Muscle layer of duodenum (tissue), 2 donors: ENCODE measurements at regions not wholly inside any gene's neighbourhood (a gene's known extent, or its start where the extent isn't known, plus 50 kb on each side); places are given as distances from the start of the nearest gene placed in this dataset.

Experiments
- H3K27ac ChIP-seq: one replicate; pipeline ENCODE4 v1.7.0; 2013; ENCODE audit warnings: mild to moderate bottlenecking, low read length
- H3K27me3 ChIP-seq: one replicate; pipeline ENCODE4 v1.7.0; 2013; ENCODE audit warnings: low read depth, mild to moderate bottlenecking, control low read depth, low read length
- H3K36me3 ChIP-seq, 2 donors: one replicate each; pipeline ENCODE4 v1.7.0; 2013; ENCODE audit warnings: low read length in 2 of 2, control low read depth in 1 of 2, mild to moderate bottlenecking in 1 of 2; ENCODE audit not compliant: insufficient read depth in 2 of 2, control insufficient read depth in 1 of 2
- H3K4me1 ChIP-seq, 2 donors: one replicate each; pipeline ENCODE4 v1.7.0; 2013; ENCODE audit warnings: low read length in 2 of 2, mild to moderate bottlenecking in 2 of 2, control low read depth in 1 of 2, moderate library complexity in 1 of 2; ENCODE audit not compliant: insufficient read depth in 2 of 2, control insufficient read depth in 1 of 2
- H3K4me3 ChIP-seq, 2 donors: one replicate each; pipeline ENCODE4 v1.7.0; 2013; ENCODE audit warnings: low read length in 2 of 2, low read depth in 1 of 2, mild to moderate bottlenecking in 1 of 2
- H3K9me3 ChIP-seq, 2 donors: one replicate each; pipeline ENCODE4 v1.7.0; 2013; ENCODE audit warnings: low read length in 2 of 2, control low read depth in 1 of 2, mild to moderate bottlenecking in 1 of 2; ENCODE audit not compliant: control insufficient read depth in 1 of 2
- donor health status: healthy.

DNA sequence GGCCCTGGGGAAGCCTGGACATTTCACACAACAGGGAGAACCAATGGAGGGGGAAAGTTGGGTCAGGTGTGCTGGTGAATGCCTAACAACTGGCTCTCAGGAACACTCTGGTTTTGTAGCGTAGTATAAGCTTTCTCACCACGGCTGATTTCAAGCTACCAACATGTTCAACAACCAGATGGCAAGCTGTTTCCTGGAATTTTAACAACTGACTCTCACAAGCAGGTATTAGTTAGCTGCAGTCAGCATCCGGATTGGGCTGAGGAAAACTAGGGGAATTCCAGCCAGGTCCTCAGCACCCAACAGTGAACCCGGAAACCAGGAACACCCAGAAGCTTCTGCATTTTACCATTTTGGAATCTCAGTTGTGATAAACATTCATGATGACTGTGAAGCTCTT is 162.3 kb upstream of the CAMK1G start:
- Histone ChIP-seq H3K4me3 (no peak overlapping the region), H3K4me1 (no peaks in the 10 kb centered on the region), H3K9me3 (no peaks in the 10 kb centered on the region), H3K36me3 (no peaks in the 10 kb centered on the region), H3K27me3 (no peaks in the 10 kb centered on the region), H3K27ac (no peak overlapping the region)

- H3K27ac ChIP-seq = no peak overlapping the region
- no peaks in the 10 kb centered on the region for H3K9me3 ChIP-seq
- no peaks in the 10 kb centered on the region for H3K27me3 ChIP-seq
- no peaks in the 10 kb centered on the region for H3K36me3 ChIP-seq
- no peaks in the 10 kb centered on the region for H3K4me1 ChIP-seq
- no peak overlapping the region for H3K4me3 ChIP-seq
Observed at GRCh38 chr1:209421978-209422680, 161.4 kb upstream of the CAMK1G start.

GRCh38 chr1:209425959-209426358 is 157.6 kb upstream of the CAMK1G start:
- Histone ChIP-seq H3K36me3 (no peaks in the 10 kb centered on the region), H3K27me3 (no peaks in the 10 kb centered on the region)

DNA sequence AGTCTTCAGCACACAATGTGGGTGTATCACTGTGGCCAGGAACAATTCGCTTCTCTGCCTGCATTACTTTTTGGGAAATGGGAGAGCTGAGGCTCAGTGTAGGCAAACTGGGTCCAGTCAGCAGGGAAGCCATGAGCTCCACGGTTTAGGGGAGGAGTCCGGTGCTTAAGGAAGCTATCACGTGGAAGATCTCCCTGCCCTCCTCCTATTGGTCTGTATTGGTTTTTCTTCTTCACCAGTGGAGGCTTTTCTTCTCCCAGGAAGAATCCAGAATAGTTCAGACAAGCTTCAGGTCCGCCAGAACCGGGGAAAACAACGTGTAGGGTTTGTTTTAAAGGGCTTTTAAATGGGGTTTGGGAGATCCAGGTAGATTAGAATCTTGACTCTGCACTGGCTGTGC is 156.2 kb upstream of the CAMK1G start:
- Histone ChIP-seq H3K4me1 (no peaks in the 10 kb centered on the region), H3K36me3 (no peaks in the 10 kb centered on the region), H3K4me3 (no peak overlapping the region), H3K9me3 (no peaks in the 10 kb centered on the region), H3K27ac (no peak overlapping the region), H3K27me3 (no peaks in the 10 kb centered on the region)

More at GRCh38 chr1:209425959-209426358, 157.6 kb upstream of the CAMK1G start:
- Histone ChIP-seq H3K27ac (no peak overlapping the region), H3K4me3 (no peak overlapping the region), H3K9me3 (no peaks in the 10 kb centered on the region), H3K4me1 (no peaks in the 10 kb centered on the region)

- Histone ChIP-seq H3K36me3 (no peaks in the 10 kb centered on the region), H3K4me1 (no peaks in the 10 kb centered on the region), H3K4me3 (no peak overlapping the region), H3K27me3 (no peaks in the 10 kb centered on the region), H3K27ac (no peak overlapping the region), H3K9me3 (no peaks in the 10 kb centered on the region)
Observed at GRCh38 chr1:209427811-209428210, 155.7 kb upstream of the CAMK1G start.

DNA sequence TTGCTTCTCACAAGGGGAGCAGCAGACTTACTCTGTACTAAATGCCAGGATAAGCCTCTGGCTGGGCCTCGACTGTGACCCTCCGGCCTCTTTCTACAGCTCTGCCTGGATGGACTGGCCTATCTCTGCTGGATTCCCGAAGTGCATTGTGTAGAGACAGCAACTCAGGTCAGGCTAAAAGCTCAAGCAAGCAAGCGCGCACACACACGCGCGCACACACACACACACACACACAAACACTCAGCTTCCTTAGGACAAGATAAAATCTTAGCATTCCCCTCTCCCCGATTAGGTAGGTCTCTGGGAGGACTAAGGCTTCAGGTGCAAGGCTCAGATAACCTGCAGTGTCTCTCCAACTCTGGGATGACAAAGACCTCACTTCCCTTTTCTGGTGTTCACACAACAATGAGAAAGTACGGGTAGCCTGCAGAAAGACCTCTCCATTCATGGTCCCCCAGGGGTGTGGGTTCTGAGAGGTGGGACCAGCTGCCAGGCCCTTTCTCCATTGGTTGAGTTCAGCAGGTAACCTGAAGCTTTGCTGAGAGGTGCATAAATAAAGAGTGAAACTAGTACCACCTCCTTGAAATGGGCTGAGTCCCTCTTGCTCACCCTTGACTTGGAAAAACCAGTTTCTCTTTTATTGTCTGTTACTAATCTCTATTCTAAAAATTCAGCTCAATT is 155.1 kb upstream of the CAMK1G start:
- H3K4me3 ChIP-seq = no peak overlapping the region
- no peaks in the 10 kb centered on the region for H3K27me3 ChIP-seq
- no peaks in the 10 kb centered on the region for H3K4me1 ChIP-seq
- H3K36me3 ChIP-seq = no peaks in the 10 kb centered on the region
- no peaks in the 10 kb centered on the region for H3K9me3 ChIP-seq
- H3K27ac ChIP-seq = no peak overlapping the region

GRCh38 chr1:209429611-209430010 is 153.9 kb upstream of the CAMK1G start:
- H3K4me1 ChIP-seq = no peaks in the 10 kb centered on the region

DNA sequence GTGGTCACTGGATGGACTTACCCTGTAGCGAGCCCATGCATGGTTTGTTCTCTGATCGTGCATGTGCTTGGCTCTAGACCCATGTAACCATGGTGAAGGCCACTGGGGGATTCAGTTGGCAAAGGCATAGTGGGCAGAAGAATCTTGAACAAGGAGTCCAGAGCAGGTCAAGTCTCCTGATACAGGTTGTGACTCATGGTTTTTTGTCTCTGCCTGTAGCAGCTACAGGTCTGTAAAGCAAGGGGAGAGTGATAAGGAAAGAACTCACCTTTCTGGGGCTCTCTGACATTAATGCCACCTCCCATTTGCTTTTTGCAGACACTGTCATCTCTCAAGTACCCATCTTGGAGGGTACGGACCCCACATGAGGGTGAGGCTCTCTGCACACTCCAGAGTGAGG is 153.4 kb upstream of the CAMK1G start:
- no peaks in the 10 kb centered on the region for H3K36me3 ChIP-seq
- H3K27me3 ChIP-seq = no peaks in the 10 kb centered on the region
- H3K4me1 ChIP-seq = no peaks in the 10 kb centered on the region
- no peak overlapping the region for H3K4me3 ChIP-seq
- H3K9me3 ChIP-seq = no peaks in the 10 kb centered on the region
- H3K27ac ChIP-seq = no peak overlapping the region

More at GRCh38 chr1:209429611-209430010, 153.9 kb upstream of the CAMK1G start:
- no peak overlapping the region for H3K27ac ChIP-seq
- H3K36me3 ChIP-seq = no peaks in the 10 kb centered on the region
- no peaks in the 10 kb centered on the region for H3K9me3 ChIP-seq
- no peak overlapping the region for H3K4me3 ChIP-seq
- no peaks in the 10 kb centered on the region for H3K27me3 ChIP-seq

DNA sequence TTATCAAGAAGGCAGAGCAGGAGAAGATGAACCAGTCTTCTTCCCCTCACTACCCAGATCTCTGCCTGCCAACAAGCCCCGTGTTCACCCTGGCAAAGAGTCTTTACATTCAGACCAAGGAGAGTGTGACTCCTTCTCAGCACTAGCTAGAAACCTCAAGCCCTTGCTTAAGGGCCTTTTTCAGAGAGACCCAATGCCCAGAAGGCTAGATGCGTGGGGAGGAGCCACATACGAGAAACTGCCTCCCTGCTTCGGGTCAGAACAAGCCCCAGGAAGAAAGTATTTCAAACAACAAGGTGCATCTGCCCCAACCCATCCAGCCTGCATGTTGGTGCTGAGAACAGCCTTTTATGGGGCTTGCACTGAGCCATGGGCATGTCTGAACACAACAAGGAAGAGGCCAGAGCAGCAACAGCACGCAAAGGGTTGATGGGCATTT is 152.7 kb upstream of the CAMK1G start:
- Histone ChIP-seq H3K27me3 (no peaks in the 10 kb centered on the region), H3K36me3 (no peaks in the 10 kb centered on the region), H3K4me1 (no peaks in the 10 kb centered on the region), H3K27ac (no peak overlapping the region), H3K4me3 (no peak overlapping the region), H3K9me3 (no peaks in the 10 kb centered on the region)

DNA sequence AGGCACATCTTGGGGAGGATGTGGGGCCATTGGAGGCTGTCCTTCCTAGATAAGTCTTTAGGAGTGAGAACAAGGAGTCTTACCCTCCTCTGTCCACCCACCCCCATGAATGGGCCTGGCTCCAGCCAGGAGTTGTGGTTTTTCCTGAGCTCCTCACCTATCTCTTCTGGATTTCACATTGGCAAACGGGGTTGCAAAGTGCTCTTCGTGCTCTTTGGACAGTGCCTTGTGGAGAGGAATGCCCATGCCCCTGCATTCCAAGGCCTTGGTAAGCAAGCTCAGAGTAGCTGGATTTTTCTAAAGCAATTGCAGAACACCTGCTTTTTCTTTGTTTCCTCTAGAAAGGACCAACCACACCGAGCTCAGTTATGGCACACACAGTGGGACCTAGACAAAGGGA is 152.1 kb upstream of the CAMK1G start:
- Histone ChIP-seq H3K4me1 (no peaks in the 10 kb centered on the region), H3K4me3 (no peak overlapping the region), H3K27ac (no peak overlapping the region), H3K36me3 (no peaks in the 10 kb centered on the region), H3K27me3 (no peaks in the 10 kb centered on the region), H3K9me3 (no peaks in the 10 kb centered on the region)

GRCh38 chr1:209431813-209432442 is 151.6 kb upstream of the CAMK1G start:
- Histone ChIP-seq H3K27me3 (no peaks in the 10 kb centered on the region), H3K4me3 (no peak overlapping the region), H3K27ac (no peak overlapping the region), H3K36me3 (no peaks in the 10 kb centered on the region), H3K9me3 (no peaks in the 10 kb centered on the region), H3K4me1 (no peaks in the 10 kb centered on the region)
